ENCODE measurements at regions not wholly inside any gene's neighbourhood (a gene's known extent, or its start where the extent isn't known, plus 50 kb on each side); places are given as distances from the start of the nearest gene placed in this dataset.

DNA sequence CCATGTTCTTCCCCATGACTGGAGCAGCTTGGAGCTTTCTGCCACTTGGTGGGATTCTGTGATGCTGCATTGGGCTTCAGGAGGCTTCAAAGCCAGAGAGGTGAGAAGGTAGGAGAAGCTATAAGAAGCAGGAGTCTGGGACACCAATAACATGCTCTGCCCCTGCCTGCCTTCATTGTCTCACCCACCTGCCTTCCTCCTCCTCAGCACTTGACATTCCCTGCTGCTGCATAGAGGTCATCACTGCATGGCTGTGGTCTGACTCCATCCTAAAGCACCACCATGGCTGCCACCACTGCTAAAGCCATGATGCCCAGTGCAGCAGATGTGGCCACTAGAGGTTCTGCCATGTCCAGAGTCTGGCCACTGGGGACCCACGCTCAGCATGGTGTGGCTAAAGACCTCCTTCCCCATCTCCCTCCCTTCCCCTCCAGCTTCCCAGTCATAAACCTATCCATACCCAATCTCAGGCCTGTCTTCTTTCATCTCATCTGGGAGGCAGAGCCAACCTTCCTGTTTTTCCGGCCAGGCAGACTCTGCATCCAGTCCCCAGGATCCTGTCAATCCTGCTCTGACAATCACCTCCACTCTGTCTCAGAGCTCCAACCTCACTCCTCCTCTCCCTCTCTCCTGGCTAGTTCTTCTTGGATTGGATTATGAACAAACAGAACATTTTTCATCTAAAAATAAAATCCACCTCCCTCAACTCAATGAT lies 285.1 kb upstream of the POU3F1 start (continued):
- TF ChIP-seq, protein P1, sequence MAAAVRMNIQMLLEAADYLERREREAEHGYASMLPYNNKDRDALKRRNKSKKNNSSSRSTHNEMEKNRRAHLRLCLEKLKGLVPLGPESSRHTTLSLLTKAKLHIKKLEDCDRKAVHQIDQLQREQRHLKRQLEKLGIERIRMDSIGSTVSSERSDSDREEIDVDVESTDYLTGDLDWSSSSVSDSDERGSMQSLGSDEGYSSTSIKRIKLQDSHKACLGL (CRISPR knock-in tag; IDR thresholded peaks at IDR 0.05; ENCODE audit: borderline replicate concordance, poor library complexity, severe bottlenecking) = no peak

DNA sequence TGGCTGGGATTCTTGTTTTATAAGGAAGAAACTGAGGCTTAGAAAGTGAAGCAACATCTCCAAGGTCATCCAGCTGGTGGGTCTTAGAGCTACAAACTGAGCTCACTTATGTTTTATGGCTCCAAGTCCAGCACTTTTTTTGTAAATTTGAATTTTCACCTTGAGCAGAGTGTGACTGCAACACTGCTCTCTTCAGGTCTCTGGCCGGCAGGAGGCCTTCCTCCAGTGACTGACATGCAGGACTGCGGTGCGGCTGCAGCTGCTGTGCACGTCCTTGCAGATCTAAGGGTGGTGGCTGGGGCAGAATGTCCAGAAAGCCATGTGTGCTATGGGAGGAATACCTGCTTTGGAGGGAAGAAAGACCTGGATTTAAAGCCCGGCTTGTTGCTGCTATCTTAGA lies 284.2 kb upstream of the POU3F1 start:
- Histone ChIP-seq H3K36me3 (ENCODE audit: control insufficient read depth, insufficient read depth, low read length) (no peaks in the 10 kb centered on the region), H3K27me3 (ENCODE audit: control insufficient read depth in 2 of 2, insufficient read depth in 2 of 2, low read length in 2 of 2) (peaks cover 3 to 25% of the 10 kb centered on the region in 2 experiments), H4K20me1 (replicated peaks; ENCODE audit: control insufficient read depth, insufficient read depth, low read length) (no peaks in the 10 kb centered on the region; the same call in 1 of the 2 replicates), H3K4me1 (replicated peaks in 1 of 2; ENCODE audit: control insufficient read depth in 2 of 2, insufficient read depth in 2 of 2, low read length in 2 of 2) (peaks cover 0 to 8% of the 10 kb centered on the region in 2 experiments; a peak in 3 of 5 replicates), H3K9me3 (replicated peaks; ENCODE audit: control insufficient read depth, insufficient read depth, low read depth, low read length) (no peaks in the 10 kb centered on the region), H3K79me2 (ENCODE audit: control insufficient read depth, insufficient read depth, low read length) (no peaks in the 10 kb centered on the region), H3K4me3 (no peak overlapping the region), H2AFZ (ENCODE audit: low read depth, low read length) (no peak overlapping the region), H3K27ac (ENCODE audit: extremely low read depth, low read depth, low read length) (no peak overlapping the region), H3K9ac (ENCODE audit: insufficient read depth in 1 of 2, low read depth in 2 of 2, low read length in 2 of 2) (no peak overlapping the region), H3K4me2 (ENCODE audit: insufficient read depth, low read length) (no peak overlapping the region), H3K9me1 (ENCODE audit: control insufficient read depth, insufficient read depth, low read length) (no peaks in the 10 kb centered on the region)
- no peak for ATAC-seq
- in situ Hi-C loops (cut with MboI) (no loop called here), intact Hi-C loops (cut with micrococcal nuclease) (no loop called here)
- DNase-seq (ENCODE audit: extremely low read depth in 1 of 4, low spot score in 3 of 4) = no peak
- FAIRE-seq = no peak
- CTCF ChIA-PET (ENCODE audit: low intra/inter-chr PET ratio) = no interaction called here
- no peak for TF ChIP-seq ZBED1 (IDR thresholded peaks at IDR 0.05)
- TF ChIP-seq, protein P2, sequence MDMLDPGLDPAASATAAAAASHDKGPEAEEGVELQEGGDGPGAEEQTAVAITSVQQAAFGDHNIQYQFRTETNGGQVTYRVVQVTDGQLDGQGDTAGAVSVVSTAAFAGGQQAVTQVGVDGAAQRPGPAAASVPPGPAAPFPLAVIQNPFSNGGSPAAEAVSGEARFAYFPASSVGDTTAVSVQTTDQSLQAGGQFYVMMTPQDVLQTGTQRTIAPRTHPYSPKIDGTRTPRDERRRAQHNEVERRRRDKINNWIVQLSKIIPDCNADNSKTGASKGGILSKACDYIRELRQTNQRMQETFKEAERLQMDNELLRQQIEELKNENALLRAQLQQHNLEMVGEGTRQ (CRISPR knock-in tag; IDR thresholded peaks at IDR 0.05) = no peak
- TF ChIP-seq, protein P3, sequence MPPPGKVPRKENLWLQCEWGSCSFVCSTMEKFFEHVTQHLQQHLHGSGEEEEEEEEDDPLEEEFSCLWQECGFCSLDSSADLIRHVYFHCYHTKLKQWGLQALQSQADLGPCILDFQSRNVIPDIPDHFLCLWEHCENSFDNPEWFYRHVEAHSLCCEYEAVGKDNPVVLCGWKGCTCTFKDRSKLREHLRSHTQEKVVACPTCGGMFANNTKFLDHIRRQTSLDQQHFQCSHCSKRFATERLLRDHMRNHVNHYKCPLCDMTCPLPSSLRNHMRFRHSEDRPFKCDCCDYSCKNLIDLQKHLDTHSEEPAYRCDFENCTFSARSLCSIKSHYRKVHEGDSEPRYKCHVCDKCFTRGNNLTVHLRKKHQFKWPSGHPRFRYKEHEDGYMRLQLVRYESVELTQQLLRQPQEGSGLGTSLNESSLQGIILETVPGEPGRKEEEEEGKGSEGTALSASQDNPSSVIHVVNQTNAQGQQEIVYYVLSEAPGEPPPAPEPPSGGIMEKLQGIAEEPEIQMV (tag; conservative IDR thresholded peaks at IDR 0.05; ENCODE audit: low read depth) = no peak
- no peak for TF ChIP-seq ILK (tag; IDR thresholded peaks at IDR 0.05; ENCODE audit: borderline replicate concordance, low read depth)
- TF ChIP-seq SMC3 (conservative IDR thresholded peaks at IDR 0.05; ENCODE audit: insufficient read depth, low read depth, low read length) = no peak
- TF ChIP-seq MED1 (CRISPR knock-in tag; IDR thresholded peaks at IDR 0.05; ENCODE audit: borderline replicate concordance) = no peak
- TF ChIP-seq CBX3 (IDR thresholded peaks at IDR 0.05; ENCODE audit: borderline replicate concordance in 1 of 2, low read length in 2 of 2) = no peak
- WGBS (ENCODE audit: insufficient coverage, low coverage, missing lambda C conversion rate) = 42% methylated on average over 5 of the region's 5 CpGs
- POLR2A ChIA-PET = interaction anchor here (1.0 to 1.7 kb wide), 2 partner anchors 11 to 203 kb away, joined by 3 to 6 read pairs; no protein-coding TSS in a partner anchor
- no TSS peak for BruUV-seq (replicated peaks)

All from K562 (cell line).